NCI-H1694 treated with DMSO at 0.1 percent for 48 hours (cell line): ENCODE measurements at regions not wholly inside any gene's neighbourhood (a gene's known extent, or its start where the extent isn't known, plus 50 kb on each side); places are given as distances from the start of the nearest gene placed in this dataset.

Experiments used
- DNase-seq: peaks from one replicate; lab custom pipeline; 2025; lab: John Stamatoyannopoulos, UW

- no peak for DNase-seq
Measured at GRCh38 chr5:62979472-62979871, 400.9 kb downstream of the LRRC70 start.

GRCh38 chr5:62977661-62978060 is 399.0 kb downstream of the LRRC70 start:
- DNase-seq = no peak

GRCh38 chr5:62974623-62975022 is 396.0 kb downstream of the LRRC70 start:
- DNase-seq = no peak

- DNase-seq = no peak
Measured at GRCh38 chr5:62969409-62970120, 390.9 kb downstream of the LRRC70 start.

GRCh38 chr5:62964428-62964827 is 385.8 kb downstream of the LRRC70 start:
- no peak for DNase-seq

- no peak for DNase-seq
Measured at GRCh38 chr5:62960781-62961180, 382.2 kb downstream of the LRRC70 start.

- no peak for DNase-seq
Measured at GRCh38 chr5:62956597-62956996, 378.0 kb downstream of the LRRC70 start.

GRCh38 chr5:62954578-62954977 is 376.0 kb downstream of the LRRC70 start:
- no peak for DNase-seq

- DNase-seq = no peak
Measured at GRCh38 chr5:62948301-62948700, 369.7 kb downstream of the LRRC70 start.

- no peak for DNase-seq
Measured at GRCh38 chr5:62942384-62942783, 363.8 kb downstream of the LRRC70 start.

GRCh38 chr5:62938927-62939326 is 360.3 kb downstream of the LRRC70 start:
- DNase-seq = no peak

GRCh38 chr5:62937661-62938558 is 359.3 kb downstream of the LRRC70 start:
- no peak for DNase-seq

GRCh38 chr5:62935660-62936059 is 357.0 kb downstream of the LRRC70 start:
- no peak for DNase-seq

- DNase-seq = no peak
Measured at GRCh38 chr5:62934319-62934718, 355.7 kb downstream of the LRRC70 start.

- DNase-seq = no peak
Measured at GRCh38 chr5:62933261-62933660, 354.6 kb downstream of the LRRC70 start.

- DNase-seq = no peak
Measured at GRCh38 chr5:62931153-62931950, 352.7 kb downstream of the LRRC70 start.

- DNase-seq = no peak
Measured at GRCh38 chr5:62922191-62922590, 343.6 kb downstream of the LRRC70 start.

- DNase-seq = no peak
Measured at GRCh38 chr5:62920856-62921255, 342.2 kb downstream of the LRRC70 start.

- DNase-seq = no peak
Measured at GRCh38 chr5:62909326-62909725, 330.7 kb downstream of the LRRC70 start.

- DNase-seq = no peak
Measured at GRCh38 chr5:62902126-62902525, 323.5 kb downstream of the LRRC70 start.

GRCh38 chr5:62900976-62901375 is 322.4 kb downstream of the LRRC70 start:
- DNase-seq = no peak

- no peak for DNase-seq
Measured at GRCh38 chr5:62896121-62896893, 317.7 kb downstream of the LRRC70 start.
